GM23338 (cell line): ENCODE measurements at regions not wholly inside any gene's neighbourhood (a gene's known extent, or its start where the extent isn't known, plus 50 kb on each side); places are given as distances from the start of the nearest gene placed in this dataset.
"Not testable (repeated sequence)": the region's sequence is repeated elsewhere in the genome, so short reads cannot be mapped to it uniquely, and the experiment has no call there.

ENCODE experiments used
- CTCF ChIP-seq, 2 experiments: fragments of 200-600 bp in 1 of 2; sonication (generic) in 1 of 2; conservative IDR thresholded peaks; 2 replicates each; pipeline versions ENCODE4 v1.5.1 to v1.6.1; 2016 to 2017; ENCODE audit warnings: antibody characterized with exemption in 2 of 2, low read depth in 2 of 2, mild to moderate bottlenecking in 2 of 2, moderate library complexity in 1 of 2
- EZH2 ChIP-seq: fragments of 200-600 bp; sonication (generic); IDR thresholded peaks from one replicate; pipeline ENCODE4 v1.8.0; 2017; ENCODE audit warnings: antibody characterized with exemption, mild to moderate bottlenecking, low read depth; ENCODE audit not compliant: unreplicated experiment
- EZH2phosphoT487 ChIP-seq: fragments of 200-600 bp; sonication (generic); IDR thresholded peaks from one replicate; pipeline ENCODE4 v1.8.1; 2018; ENCODE audit warnings: antibody characterized with exemption; ENCODE audit not compliant: unreplicated experiment
- POLR2AphosphoS5 ChIP-seq: IDR thresholded peaks from 2 replicates; pipeline ENCODE4 v1.6.1; 2016; ENCODE audit warnings: antibody characterized with exemption, low read depth
- REST ChIP-seq: IDR thresholded peaks from one replicate; pipeline ENCODE4 v1.6.1; 2018; ENCODE audit warnings: antibody characterized with exemption; ENCODE audit not compliant: unreplicated experiment

GRCh38 chr14:28635816-28636215 lies 130.8 kb upstream of the FOXG1 start:
- TF ChIP-seq CTCF (conservative IDR thresholded peaks at IDR 0.05; ENCODE audit: low read depth in 2 of 2); POLR2AphosphoS5; EZH2; REST; EZH2phosphoT487: not testable (repeated sequence)
